Heart left ventricle (tissue), 13 donors: ENCODE measurements at regions not wholly inside any gene's neighbourhood (a gene's known extent, or its start where the extent isn't known, plus 50 kb on each side); places are given as distances from the start of the nearest gene placed in this dataset.

Experiments
- POLR2A ChIP-seq, 2 donors: fragments of 450-650 bp; IDR thresholded peaks; one replicate each; pipeline ENCODE4 v1.6.1; 2017; ENCODE audit warnings: antibody characterized with exemption in 2 of 2, mild to moderate bottlenecking in 2 of 2, moderate library complexity in 2 of 2
- TF ChIP-seq, protein P1 (sequence below), 12 donors: fragments of 200-600 bp; sonication (generic) in 4 of 12; IDR thresholded peaks; one replicate each; pipeline versions ENCODE4 v1.5.0 to v1.8.0; 2018 to 2022; ENCODE audit warnings: antibody characterized with exemption in 12 of 12, mild to moderate bottlenecking in 5 of 12
- donor health status: ischemic (EF 13 %, LVEDD 7.1; RV severe dilation, severe dysfunction).
- donor health status: DM: no; HTN: yes; CAD: no.
- donor health status: DM: no; HTN: no; CAD: no.
- donor health status: ischemic (EF 25% LVEDD 6.9; RV normal size, moderate dysfunction).
- donor health status: ischemic (EF 25% LVEDD 5.7; RV mildly dilated, moderate dysfunction).
- donor health status: ischemic (EF 35%, LVEDD 5.7; RV mildly dilated, moderate dysfunction).
- donor health status: nonischemic (EF 11% LVEDD 7.7; RV severe dilation, severe dysfunction).
- donor health status: DM: yes; HTN: yes; CAD: no.
- donor health status: PGD.
- donor health status: ischemic (EF 29% LVEDD 5.4; RV normal size, mild dysfunction).
- donor health status: nonischemic (EF 23%, LVEDD 6.1; RV moderate dilation, normal function).

DNA sequence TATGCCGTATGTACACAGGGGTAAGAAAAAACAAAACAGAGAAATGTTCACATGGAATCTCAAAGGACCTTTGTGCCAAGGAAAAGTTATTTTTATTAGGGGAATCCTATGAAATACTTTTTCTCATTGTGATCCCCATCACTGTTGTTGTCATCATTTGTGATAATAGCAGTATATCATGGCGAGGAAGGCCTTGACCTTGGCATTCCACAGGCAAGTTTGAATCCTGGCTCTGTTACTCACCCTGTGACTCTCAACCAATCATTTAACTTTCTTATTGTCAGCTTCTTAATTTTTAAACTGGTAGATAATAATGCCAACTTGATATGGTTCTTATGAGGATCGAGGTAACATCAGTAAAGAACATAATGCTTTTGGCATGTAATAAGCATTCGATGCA, 142.2 kb upstream of the DDHD1 start:
- TF ChIP-seq, protein P1, sequence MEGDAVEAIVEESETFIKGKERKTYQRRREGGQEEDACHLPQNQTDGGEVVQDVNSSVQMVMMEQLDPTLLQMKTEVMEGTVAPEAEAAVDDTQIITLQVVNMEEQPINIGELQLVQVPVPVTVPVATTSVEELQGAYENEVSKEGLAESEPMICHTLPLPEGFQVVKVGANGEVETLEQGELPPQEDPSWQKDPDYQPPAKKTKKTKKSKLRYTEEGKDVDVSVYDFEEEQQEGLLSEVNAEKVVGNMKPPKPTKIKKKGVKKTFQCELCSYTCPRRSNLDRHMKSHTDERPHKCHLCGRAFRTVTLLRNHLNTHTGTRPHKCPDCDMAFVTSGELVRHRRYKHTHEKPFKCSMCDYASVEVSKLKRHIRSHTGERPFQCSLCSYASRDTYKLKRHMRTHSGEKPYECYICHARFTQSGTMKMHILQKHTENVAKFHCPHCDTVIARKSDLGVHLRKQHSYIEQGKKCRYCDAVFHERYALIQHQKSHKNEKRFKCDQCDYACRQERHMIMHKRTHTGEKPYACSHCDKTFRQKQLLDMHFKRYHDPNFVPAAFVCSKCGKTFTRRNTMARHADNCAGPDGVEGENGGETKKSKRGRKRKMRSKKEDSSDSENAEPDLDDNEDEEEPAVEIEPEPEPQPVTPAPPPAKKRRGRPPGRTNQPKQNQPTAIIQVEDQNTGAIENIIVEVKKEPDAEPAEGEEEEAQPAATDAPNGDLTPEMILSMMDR (IDR thresholded peaks at IDR 0.05): no peak
- no peak for TF ChIP-seq POLR2A (IDR thresholded peaks at IDR 0.05)
